K562 (cell line): ENCODE measurements at regions not wholly inside any gene's neighbourhood (a gene's known extent, or its start where the extent isn't known, plus 50 kb on each side); places are given as distances from the start of the nearest gene placed in this dataset.

Source experiments
- ATAC-seq: fragments of 200-7000 bp; cut with Tn5 transposase; 3 replicates; pipeline ENCODE4 v1.9.1; 2020; ENCODE audit warnings: moderate library complexity
- BruUV-seq: library from RNA; stranded (reverse); fragments of 400-500 nt; replicated peaks from 2 replicates; lab custom pipeline; 2021; lab: Mats Ljungman, UMichigan
- CTCF ChIA-PET: fragments of 300-600 bp; formaldehyde crosslinking; extraction: SDS; loops from one replicate; lab custom pipeline; 2021; ENCODE audit warnings: low intra/inter-chr PET ratio; lab: Yijun Ruan, JAX
- POLR2A ChIA-PET: fragments of 300-600, 350-650 bp; sonication (Branson Sonifier 250); formaldehyde crosslinking; extraction: SDS; loops from one replicate; lab custom pipeline; 2021; ENCODE audit warnings: antibody characterized with exemption, inconsistent platforms; lab: Yijun Ruan, JAX
- DNase-seq, 4 experiments: peaks; one replicate each; pipeline versions ENCODE4 v3.0.0 to v3.0.0-alpha.2; 2011 to 2018; ENCODE audit warnings: low spot score in 3 of 4, mixed read lengths in 3 of 4; ENCODE audit errors: extremely low read depth in 1 of 4
- FAIRE-seq: peaks from 2 replicates; lab custom pipeline; 2011; peaks lifted over from hg19 to GRCh38; lab: Jason Lieb, UNC
- H2AFZ ChIP-seq: 2 replicates; pipeline ENCODE4 v1.6.0; 2011; ENCODE audit warnings: low read depth, low read length, control low read depth, inconsistent platforms
- H3K27ac ChIP-seq: fragments of 200-600 bp; 3 replicates; pipeline ENCODE4 v1.8.0; 2011; ENCODE audit warnings: low read depth, mild to moderate bottlenecking, control low read depth, inconsistent platforms, low read length, moderate library complexity, mixed read lengths; ENCODE audit errors: extremely low read depth
- H3K27me3 ChIP-seq, 2 experiments: fragments of 300-600 bp in 1 of 2; 2 replicates in 1 of 2; 3 replicates in 1 of 2; pipeline versions ENCODE4 v1.6.0 to v1.8.0; 2011; ENCODE audit warnings: inconsistent platforms in 2 of 2, low read length in 2 of 2, mild to moderate bottlenecking in 1 of 2, mixed read lengths in 1 of 2, moderate library complexity in 1 of 2; ENCODE audit not compliant: control insufficient read depth in 2 of 2, insufficient read depth in 2 of 2
- H3K36me3 ChIP-seq: fragments of 300-600 bp; 3 replicates; pipeline ENCODE4 v1.8.0; 2011; ENCODE audit warnings: mild to moderate bottlenecking, low read length, inconsistent platforms; ENCODE audit not compliant: control insufficient read depth, insufficient read depth
- H3K4me1 ChIP-seq, 2 experiments: fragments of 200-600 bp in 1 of 2; replicated peaks in 1 of 2; 2 replicates in 1 of 2; 3 replicates in 1 of 2; pipeline versions ENCODE4 v1.5.1 to v1.8.0; 2011; ENCODE audit warnings: inconsistent platforms in 2 of 2, low read length in 2 of 2, mild to moderate bottlenecking in 1 of 2, mixed read lengths in 1 of 2, moderate library complexity in 1 of 2; ENCODE audit not compliant: control insufficient read depth in 2 of 2, insufficient read depth in 2 of 2
- H3K4me2 ChIP-seq: 2 replicates; pipeline ENCODE4 v1.6.1; 2011; ENCODE audit warnings: low read length, control low read depth, inconsistent platforms, mixed read lengths; ENCODE audit not compliant: insufficient read depth
- H3K4me3 ChIP-seq: fragments of 200-600 bp; sonication (generic), shearing (Covaris generic); 2 replicates; pipeline ENCODE4 v1.5.1; 2016; ENCODE audit warnings: control low read depth, inconsistent platforms
- H3K79me2 ChIP-seq: fragments of 200-600 bp; 3 replicates; pipeline ENCODE4 v1.8.0; 2011; ENCODE audit warnings: low read length, inconsistent platforms; ENCODE audit not compliant: control insufficient read depth, insufficient read depth
- H3K9ac ChIP-seq, 2 experiments: 2 replicates each; pipeline versions ENCODE4 v1.6.0 to v1.6.1; 2011; ENCODE audit warnings: low read depth in 2 of 2, low read length in 2 of 2, control low read depth in 1 of 2, inconsistent platforms in 1 of 2, mild to moderate bottlenecking in 1 of 2, mixed read lengths in 1 of 2; ENCODE audit not compliant: insufficient read depth in 1 of 2
- H3K9me1 ChIP-seq: one replicate; pipeline ENCODE4 v1.6.0; 2011; ENCODE audit warnings: inconsistent platforms, mild to moderate bottlenecking, low read length, moderate library complexity; ENCODE audit not compliant: control insufficient read depth, insufficient read depth
- H3K9me3 ChIP-seq: replicated peaks from 2 replicates; pipeline ENCODE4 v1.5.1; 2011; ENCODE audit warnings: low read depth, low read length, inconsistent platforms; ENCODE audit not compliant: control insufficient read depth, insufficient read depth
- H4K20me1 ChIP-seq: replicated peaks from 2 replicates; pipeline ENCODE4 v1.6.1; 2011; ENCODE audit warnings: low read length, inconsistent platforms, mixed read lengths; ENCODE audit not compliant: control insufficient read depth, insufficient read depth
- ARID1B ChIP-seq: fragments of 450-650 bp; IDR thresholded peaks from 2 replicates; pipeline ENCODE4 v1.6.1; 2016; ENCODE audit warnings: antibody characterized with exemption, mild to moderate bottlenecking, inconsistent platforms
- CBFA2T3 ChIP-seq: fragments of 450-650 bp; IDR thresholded peaks from 2 replicates; pipeline ENCODE4 v1.6.1; 2017
- CEBPB ChIP-seq: fragments of 450-650 bp; IDR thresholded peaks from 2 replicates; pipeline ENCODE4 v1.6.1; 2016; ENCODE audit warnings: missing genetic modification characterization, missing compliant biosample characterization
- GATA2 ChIP-seq: sonication (generic); formaldehyde crosslinking; IDR thresholded peaks from 2 replicates; pipeline ENCODE4 v1.4.0; 2020; ENCODE audit warnings: mild to moderate bottlenecking, missing genetic modification reagents
- MAFG ChIP-seq: fragments of 450-650 bp; conservative IDR thresholded peaks from 2 replicates; pipeline ENCODE4 v1.6.1; 2016; ENCODE audit warnings: missing genetic modification characterization, missing compliant biosample characterization
- NR2F6 ChIP-seq: fragments of 450-650 bp; formaldehyde crosslinking; IDR thresholded peaks from 2 replicates; pipeline ENCODE4 v1.4.0; 2020; ENCODE audit warnings: mild to moderate bottlenecking
- SPI1 ChIP-seq: IDR thresholded peaks from 2 replicates; pipeline ENCODE4 v1.6.1; 2011; ENCODE audit warnings: low read depth, low read length, control low read depth, borderline replicate concordance
- TCF3 ChIP-seq: sonication (generic); formaldehyde crosslinking; IDR thresholded peaks from 2 replicates; pipeline ENCODE4 v1.4.0; 2020; ENCODE audit warnings: mild to moderate bottlenecking, missing genetic modification reagents
- TEAD4 ChIP-seq, 2 experiments: sonication (generic) in 1 of 2; formaldehyde crosslinking in 1 of 2; IDR thresholded peaks; 2 replicates each; pipeline versions ENCODE4 v1.6.1 to v1.8.0; 2012 to 2022; ENCODE audit warnings: borderline replicate concordance in 1 of 2, inconsistent platforms in 1 of 2, low read length in 1 of 2, mild to moderate bottlenecking in 1 of 2, missing genetic modification reagents in 1 of 2
- ZFX ChIP-seq: sonication (generic); formaldehyde crosslinking; IDR thresholded peaks from 2 replicates; pipeline ENCODE4 v1.8.0; 2022; ENCODE audit warnings: mild to moderate bottlenecking, missing genetic modification reagents, moderate library complexity
- WGBS: fragments of 100-300 bp; shearing (Covaris generic); methylation state at CpG from one replicate; pipeline ENCODE4 v1.1.6; 2016; ENCODE audit warnings: low coverage, mixed read lengths; ENCODE audit not compliant: insufficient coverage; ENCODE audit errors: missing lambda C conversion rate; 5-methylcytosine and 5-hydroxymethylcytosine counted together
- in situ Hi-C: fragments of 300-500 bp; cut with MboI; formaldehyde crosslinking; loops from 4 replicates; pipeline ENCODE4 v1.15.0; 2018; ENCODE audit warnings: inconsistent platforms, mixed read lengths
- intact Hi-C: fragments of 100-400 bp; cut with micrococcal nuclease; formaldehyde crosslinking; loops from 2 replicates; pipeline ENCODE4 v1.14.2; 2022
- TF ChIP-seq, protein P1 (sequence below): fragments of 450-650 bp; formaldehyde crosslinking; IDR thresholded peaks from 2 replicates; pipeline ENCODE4 v1.4.0; 2020; ENCODE audit warnings: mild to moderate bottlenecking, moderate library complexity
- TF ChIP-seq, protein P2 (sequence below): fragments of 450-650 bp; IDR thresholded peaks from 2 replicates; pipeline ENCODE4 v1.6.1; 2016; ENCODE audit warnings: borderline replicate concordance

DNA sequence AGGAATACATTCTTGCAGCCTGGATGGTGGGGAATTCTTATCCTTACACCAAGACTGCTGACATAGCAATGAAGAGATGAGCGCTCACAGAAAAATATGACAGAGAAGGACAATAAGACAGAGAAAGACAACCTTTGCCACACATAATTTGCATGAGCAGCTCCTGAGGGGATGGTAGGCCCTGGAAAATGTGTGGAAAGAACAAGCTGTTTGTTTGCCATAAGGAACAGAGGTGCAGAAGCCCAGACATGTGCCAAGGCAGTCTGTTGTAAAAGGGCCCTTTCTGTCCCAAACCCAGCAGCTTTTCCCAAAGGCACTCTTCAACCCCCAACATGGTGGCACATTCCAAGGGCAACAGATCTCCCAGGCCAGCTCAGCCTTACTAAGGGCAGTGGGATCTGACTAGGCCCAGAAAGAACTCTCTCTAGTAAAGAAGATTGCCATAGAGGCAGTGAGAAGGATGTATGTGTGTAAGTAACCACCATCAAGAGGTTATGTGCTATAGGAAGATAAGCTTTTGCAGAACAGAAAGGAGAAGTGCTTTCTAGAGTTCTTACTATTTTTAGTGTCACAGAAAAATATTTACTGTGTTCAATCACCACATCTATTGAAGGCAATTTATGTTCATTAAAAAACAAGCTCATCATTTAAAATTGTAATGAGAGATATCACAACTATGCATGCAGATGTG lies 287.0 kb upstream of the RASGEF1B start:
- in situ Hi-C loops = no loop called here
- peaks cover 4% of the 10 kb centered on the region for H3K9me1 ChIP-seq
- 0 out of 2 replicates have a peak, but pooled peaks have one; percentile 17 for TF ChIP-seq MAFG
- TF ChIP-seq, protein P1, sequence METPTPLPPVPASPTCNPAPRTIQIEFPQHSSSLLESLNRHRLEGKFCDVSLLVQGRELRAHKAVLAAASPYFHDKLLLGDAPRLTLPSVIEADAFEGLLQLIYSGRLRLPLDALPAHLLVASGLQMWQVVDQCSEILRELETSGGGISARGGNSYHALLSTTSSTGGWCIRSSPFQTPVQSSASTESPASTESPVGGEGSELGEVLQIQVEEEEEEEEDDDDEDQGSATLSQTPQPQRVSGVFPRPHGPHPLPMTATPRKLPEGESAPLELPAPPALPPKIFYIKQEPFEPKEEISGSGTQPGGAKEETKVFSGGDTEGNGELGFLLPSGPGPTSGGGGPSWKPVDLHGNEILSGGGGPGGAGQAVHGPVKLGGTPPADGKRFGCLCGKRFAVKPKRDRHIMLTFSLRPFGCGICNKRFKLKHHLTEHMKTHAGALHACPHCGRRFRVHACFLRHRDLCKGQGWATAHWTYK (CRISPR knock-in tag) = no peak
- TF ChIP-seq TEAD4 (IDR thresholded peaks at IDR 0.05; ENCODE audit: low read length) = 0 out of 2 replicates have a peak, but pooled peaks have one; percentile 12
- no peak for TF ChIP-seq TEAD4 (CRISPR knock-in tag; IDR thresholded peaks at IDR 0.05; ENCODE audit: borderline replicate concordance)
- no peak for TF ChIP-seq NR2F6 (CRISPR knock-in tag)
- TF ChIP-seq CEBPB (tag) = no peak
- TF ChIP-seq GATA2 (CRISPR knock-in tag) = peak; percentile 46; the same call in 1 of the 2 replicates
- peak; percentile 60 for TF ChIP-seq TCF3 (CRISPR knock-in tag)
- peak; percentile 87 for TF ChIP-seq SPI1
- peak; percentile 52; the same call in 1 of the 2 replicates for TF ChIP-seq ZFX (CRISPR knock-in tag)
- peak; percentile 12; the same call in 1 of the 2 replicates for TF ChIP-seq CBFA2T3
- TF ChIP-seq ARID1B = peak; percentile 51
- TF ChIP-seq, protein P2, sequence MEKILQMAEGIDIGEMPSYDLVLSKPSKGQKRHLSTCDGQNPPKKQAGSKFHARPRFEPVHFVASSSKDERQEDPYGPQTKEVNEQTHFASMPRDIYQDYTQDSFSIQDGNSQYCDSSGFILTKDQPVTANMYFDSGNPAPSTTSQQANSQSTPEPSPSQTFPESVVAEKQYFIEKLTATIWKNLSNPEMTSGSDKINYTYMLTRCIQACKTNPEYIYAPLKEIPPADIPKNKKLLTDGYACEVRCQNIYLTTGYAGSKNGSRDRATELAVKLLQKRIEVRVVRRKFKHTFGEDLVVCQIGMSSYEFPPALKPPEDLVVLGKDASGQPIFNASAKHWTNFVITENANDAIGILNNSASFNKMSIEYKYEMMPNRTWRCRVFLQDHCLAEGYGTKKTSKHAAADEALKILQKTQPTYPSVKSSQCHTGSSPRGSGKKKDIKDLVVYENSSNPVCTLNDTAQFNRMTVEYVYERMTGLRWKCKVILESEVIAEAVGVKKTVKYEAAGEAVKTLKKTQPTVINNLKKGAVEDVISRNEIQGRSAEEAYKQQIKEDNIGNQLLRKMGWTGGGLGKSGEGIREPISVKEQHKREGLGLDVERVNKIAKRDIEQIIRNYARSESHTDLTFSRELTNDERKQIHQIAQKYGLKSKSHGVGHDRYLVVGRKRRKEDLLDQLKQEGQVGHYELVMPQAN = no peak
- TF ChIP-seq, all 486 proteins: peak for 8
- no TSS peak for BruUV-seq
- Histone ChIP-seq H3K36me3 (no peaks in the 10 kb centered on the region), H4K20me1 (no peaks in the 10 kb centered on the region), H3K4me2 (no peak overlapping the region), H3K9ac (no peak overlapping the region), H3K4me3 (no peak overlapping the region), H3K79me2 (no peaks in the 10 kb centered on the region), H3K4me1 (peaks cover 0 to 20% of the 10 kb centered on the region in 2 experiments; a peak in 4 of 5 replicates), H2AFZ (peak overlapping the region; percentile 34; the same call in 1 of the 2 replicates), H3K27ac (no peak overlapping the region), H3K9me3 (no peaks in the 10 kb centered on the region), H3K27me3 (no peaks in the 10 kb centered on the region)
- DNase-seq (no peak), ATAC-seq (peak; percentile 69), FAIRE-seq (no peak)
- 91% methylated on average over 1 of the region's 1 CpG for WGBS
- CTCF ChIA-PET = no interaction called here
- intact Hi-C loops = no loop called here
- POLR2A ChIA-PET = interaction anchor here (1.0 to 1.9 kb wide), 4 partner anchors 11 to 28 kb away, joined by 3 to 6 read pairs (median 4); no protein-coding TSS in a partner anchor
